Stomach (tissue), 4 donors: ENCODE measurements at regions not wholly inside any gene's neighbourhood (a gene's known extent, or its start where the extent isn't known, plus 50 kb on each side); places are given as distances from the start of the nearest gene placed in this dataset.

ENCODE experiments used
- CTCF ChIP-seq, 7 experiments: fragments of 450-650 bp in 4 of 7; fragments of 200-600 bp in 3 of 7; sonication (generic) in 3 of 7; IDR thresholded peaks; one replicate each; pipeline ENCODE4 v1.5.1; 2016 to 2019; ENCODE audit warnings: antibody characterized with exemption in 7 of 7, control low read depth in 2 of 7, mild to moderate bottlenecking in 1 of 7
- EP300 ChIP-seq: sonication (generic); formaldehyde crosslinking; IDR thresholded peaks from one replicate; pipeline ENCODE4 v1.6.1; 2017; ENCODE audit warnings: antibody characterized with exemption
- POLR2AphosphoS5 ChIP-seq, 3 donors: sonication (generic); formaldehyde crosslinking; IDR thresholded peaks; one replicate each; pipeline ENCODE4 v1.6.1; 2016; ENCODE audit warnings: antibody characterized with exemption in 3 of 3

- no peak for TF ChIP-seq CTCF (IDR thresholded peaks at IDR 0.05)
- TF ChIP-seq EP300 = no peak
- peak; percentile 53 to 67 (median 65) for TF ChIP-seq POLR2AphosphoS5 (IDR thresholded peaks at IDR 0.05)
Measured at GRCh38 chr6:26286168-26286877, 78.7 kb upstream of the BTN3A2 start.
